NCI-H748 treated with DMSO at 0.1 percent for 48 hours (cell line): ENCODE measurements at regions not wholly inside any gene's neighbourhood (a gene's known extent, or its start where the extent isn't known, plus 50 kb on each side); places are given as distances from the start of the nearest gene placed in this dataset.
A peak's percentile ranks its signal among the peaks of the same experiment; 100 is the strongest.
"Not testable (repeated sequence)": the region's sequence is repeated elsewhere in the genome, so short reads cannot be mapped to it uniquely, and the experiment has no call there.

Experiments used
- DNase-seq: peaks from one replicate; lab custom pipeline; 2025; lab: John Stamatoyannopoulos, UW

DNA sequence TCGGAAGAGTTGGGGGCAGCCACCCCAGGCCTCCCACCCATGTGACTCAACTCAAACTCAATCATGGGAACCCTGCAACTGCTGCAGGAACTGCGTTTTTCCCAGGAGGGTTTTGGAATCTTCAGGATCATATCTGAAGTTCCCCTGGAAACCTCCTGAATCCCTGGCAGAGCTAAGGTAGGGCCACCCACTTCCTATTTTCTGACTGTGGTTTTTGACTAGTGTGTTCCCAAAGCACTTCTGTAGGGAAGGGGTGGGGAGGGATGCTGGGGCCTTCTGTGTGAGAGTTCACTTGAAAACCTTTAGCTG, 127.6 kb upstream of the UNC5B start:
- no peak for DNase-seq

GRCh38 chr10:71085689-71086438, 126.5 kb upstream of the UNC5B start:
- DNase-seq: no peak

- peak; percentile 41 for DNase-seq
These were observed 125.8 kb upstream of the UNC5B start for GRCh38 chr10:71086439-71087080.

GRCh38 chr10:71087622-71088021, 124.7 kb upstream of the UNC5B start:
- no peak for DNase-seq

- no peak for DNase-seq
These were observed 124.3 kb upstream of the UNC5B start for GRCh38 chr10:71088054-71088453.

DNA sequence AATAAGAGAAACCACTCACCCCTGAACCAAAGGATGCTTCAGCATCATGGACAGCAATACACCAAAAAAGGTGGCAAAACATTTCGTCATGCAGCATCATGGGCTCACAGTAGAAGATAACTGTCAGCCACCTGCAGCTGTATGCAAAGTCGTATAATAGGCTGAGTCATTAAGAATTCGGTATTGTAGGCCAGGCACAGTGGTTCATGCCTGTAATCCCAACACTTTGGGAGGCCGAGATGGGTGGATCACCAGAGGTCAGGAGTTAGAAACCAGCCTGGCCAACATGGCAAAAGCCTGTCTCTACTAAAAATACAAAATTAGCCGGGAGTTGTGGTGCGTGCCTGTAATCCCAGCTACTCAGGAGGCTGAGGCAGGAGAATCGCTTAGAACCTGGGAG, 123.8 kb upstream of the UNC5B start:
- peak; percentile 39 for DNase-seq

- DNase-seq: no peak
These were observed 123.2 kb upstream of the UNC5B start for GRCh38 chr10:71089162-71089561.

DNA sequence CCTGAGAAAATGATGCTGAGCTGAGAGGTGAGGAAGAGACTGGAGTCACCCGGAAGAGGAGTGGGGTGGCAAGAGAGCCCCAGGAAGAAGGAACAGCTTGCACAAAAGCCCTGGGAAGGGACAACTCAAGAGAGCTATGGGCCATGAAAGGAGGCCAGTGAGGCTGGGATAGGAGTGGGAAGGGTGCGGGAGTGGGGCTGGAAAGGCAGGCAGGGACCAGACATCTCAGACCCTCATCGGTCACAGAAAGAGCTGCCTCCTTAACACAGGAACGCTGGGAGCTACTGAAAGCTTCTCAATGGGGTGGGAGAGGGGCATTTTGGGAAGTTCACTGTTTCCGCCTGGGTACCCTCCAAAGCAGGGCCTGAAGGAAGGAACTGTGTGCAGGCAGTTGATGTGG, 122.0 kb upstream of the UNC5B start:
- DNase-seq: no peak

GRCh38 chr10:71090801-71091200, 121.6 kb upstream of the UNC5B start:
- no peak for DNase-seq

- DNase-seq: no peak
These were observed 119.5 kb upstream of the UNC5B start for GRCh38 chr10:71092812-71093401.

DNA sequence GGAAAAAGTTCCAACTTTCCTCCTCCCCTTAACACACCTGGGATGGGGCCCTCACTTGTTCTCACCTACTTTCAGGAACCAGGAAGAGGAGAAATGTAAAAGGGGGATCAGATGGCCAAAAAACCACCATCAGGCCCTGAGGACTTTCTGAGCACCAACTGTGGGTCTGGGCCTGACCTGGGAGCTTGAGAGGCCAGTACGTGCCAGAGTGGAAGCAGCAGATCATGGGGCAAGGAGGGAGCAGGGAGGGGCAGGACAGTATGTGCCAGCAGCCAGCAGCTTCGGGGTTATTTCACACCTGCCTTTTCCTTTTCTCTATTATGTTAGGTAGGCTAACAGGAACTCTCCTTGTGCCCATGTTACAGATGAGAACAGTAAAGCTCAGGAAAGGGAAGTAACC, 118.8 kb upstream of the UNC5B start:
- DNase-seq: no peak

GRCh38 chr10:71094712-71095390, 117.5 kb upstream of the UNC5B start:
- DNase-seq: no peak

GRCh38 chr10:71099731-71100361, 112.5 kb upstream of the UNC5B start:
- no peak for DNase-seq

GRCh38 chr10:71103961-71104360, 108.4 kb upstream of the UNC5B start:
- DNase-seq: no peak

DNA sequence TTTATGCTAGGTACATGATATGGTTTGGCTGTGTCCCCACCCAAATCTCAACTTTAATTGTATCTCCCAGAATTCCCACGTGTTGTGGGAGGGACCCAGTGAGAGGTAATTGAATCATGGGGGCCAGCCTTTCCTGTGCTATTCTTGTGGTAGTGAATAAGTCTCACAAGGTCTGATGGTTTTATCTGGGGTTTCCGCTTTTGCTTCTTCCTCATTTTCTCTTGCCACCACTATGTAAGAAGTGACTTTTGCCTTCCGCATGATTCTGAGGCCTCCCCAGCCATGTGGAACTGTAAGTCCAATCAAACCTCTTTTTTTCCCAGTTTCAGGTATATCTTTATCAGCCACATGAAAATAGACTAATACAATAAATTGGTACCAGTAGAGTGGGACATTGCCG, 106.2 kb upstream of the UNC5B start:
- not testable (repeated sequence) for DNase-seq

GRCh38 chr10:71107117-71107516, 105.3 kb upstream of the UNC5B start:
- DNase-seq: not testable (repeated sequence)

DNA sequence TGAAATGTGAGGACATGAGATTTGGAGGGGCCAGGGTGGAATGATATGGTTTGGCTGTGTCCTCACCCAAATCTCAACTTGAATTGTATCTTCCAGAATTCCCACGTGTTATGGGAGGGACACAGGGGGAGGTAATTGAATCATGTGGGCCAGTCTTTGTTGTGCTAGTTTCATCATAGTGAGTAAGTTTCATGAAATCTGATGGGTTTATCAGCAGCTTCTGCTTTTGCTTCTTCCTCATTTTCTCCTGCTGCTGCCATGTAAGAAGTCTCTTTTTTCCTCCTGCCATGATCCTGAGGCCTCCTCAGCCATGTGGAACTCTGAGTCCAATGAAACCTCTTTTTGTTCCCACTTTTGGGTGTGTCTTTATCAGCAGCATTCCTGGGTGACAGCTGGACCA, 104.3 kb upstream of the UNC5B start:
- not testable (repeated sequence) for DNase-seq

GRCh38 chr10:71112138-71112785, 100.1 kb upstream of the UNC5B start:
- DNase-seq: no peak

- no peak for DNase-seq
These were observed 95.9 kb upstream of the UNC5B start for GRCh38 chr10:71116426-71116825.

DNA sequence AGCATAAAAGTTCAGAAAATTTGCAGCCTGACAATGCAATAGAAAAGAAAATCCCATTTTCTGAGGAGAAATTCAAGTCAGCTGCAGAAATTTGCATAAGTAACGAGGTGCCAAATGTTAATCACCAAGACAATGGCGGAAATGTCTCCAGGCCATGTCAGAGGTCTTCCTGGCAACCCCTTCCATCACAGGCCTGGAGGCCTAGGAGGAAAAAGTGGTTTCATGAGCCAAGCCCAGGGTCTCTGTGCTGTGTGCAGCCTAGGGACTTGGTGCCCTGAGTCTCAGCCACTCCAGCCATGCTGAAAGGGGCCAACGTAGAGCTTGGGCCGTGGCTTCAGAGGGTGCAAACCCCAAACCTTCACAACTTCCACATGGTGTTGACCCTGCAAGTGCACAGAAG, 94.8 kb upstream of the UNC5B start:
- DNase-seq: not testable (repeated sequence)

DNA sequence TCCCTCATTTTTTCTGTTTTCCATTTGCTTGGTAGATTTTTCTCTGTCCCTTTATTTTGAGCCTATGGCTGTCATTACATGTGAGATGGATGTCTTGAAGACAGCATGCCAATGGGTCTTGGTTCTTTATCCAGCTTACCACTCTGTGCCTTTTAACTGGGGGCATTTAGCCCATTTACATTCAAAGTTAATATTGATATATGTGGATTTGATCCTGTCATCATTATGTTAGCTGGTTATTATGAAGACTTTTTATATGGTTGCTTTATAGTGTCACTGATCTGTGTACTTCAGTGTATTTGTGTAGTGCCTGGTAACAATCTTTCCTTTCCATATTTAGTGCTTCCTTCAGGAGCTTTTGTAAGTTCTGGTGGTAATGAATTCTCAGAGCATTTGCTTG, 89.3 kb upstream of the UNC5B start:
- DNase-seq: no peak
